HFFc6 (cell line): ENCODE measurements at regions not wholly inside any gene's neighbourhood (a gene's known extent, or its start where the extent isn't known, plus 50 kb on each side); places are given as distances from the start of the nearest gene placed in this dataset.
"Not testable (repeated sequence)": the region's sequence is repeated elsewhere in the genome, so short reads cannot be mapped to it uniquely, and the experiment has no call there.

Experiments
- DNase-seq: peaks from one replicate; pipeline ENCODE4 v3.0.0-alpha.2; 2018
- H3K27ac Mint-ChIP-seq: 2 replicates; pipeline ENCODE4 v1.8.0; 2020; ENCODE audit warnings: mild to moderate bottlenecking, mixed read lengths
- H3K27me3 Mint-ChIP-seq: 2 replicates; pipeline ENCODE4 v1.8.0; 2021; ENCODE audit warnings: mild to moderate bottlenecking, moderate library complexity, mixed read lengths; ENCODE audit not compliant: insufficient read depth
- H3K36me3 Mint-ChIP-seq: 2 replicates; pipeline ENCODE4 v1.8.0; 2021; ENCODE audit warnings: low read depth, mixed read lengths
- H3K4me1 Mint-ChIP-seq: 2 replicates; pipeline ENCODE4 v1.8.0; 2020; ENCODE audit warnings: low read depth, mixed read lengths
- H3K4me3 Mint-ChIP-seq: 2 replicates; pipeline ENCODE4 v1.8.0; 2020; ENCODE audit warnings: mild to moderate bottlenecking, moderate library complexity, mixed read lengths
- H3K9me3 Mint-ChIP-seq: 2 replicates; pipeline ENCODE4 v1.8.0; 2020; ENCODE audit warnings: mild to moderate bottlenecking, mixed read lengths
- CTCF ChIP-seq: fragments of 200-600 bp; sonication (generic); IDR thresholded peaks from 2 replicates; pipeline ENCODE4 v1.5.0; 2021; ENCODE audit warnings: antibody characterized with exemption, mild to moderate bottlenecking

GRCh38 chr11:90635886-90636285 lies 413.0 kb upstream of the CHORDC1 start:
- Mint-ChIP-seq H3K27ac (no peak overlapping the region), H3K36me3 (no peaks in the 10 kb centered on the region), H3K9me3 (peaks cover 44% of the 10 kb centered on the region), H3K4me3 (no peak overlapping the region), H3K27me3 (no peaks in the 10 kb centered on the region), H3K4me1 (no peaks in the 10 kb centered on the region)
- no peak for TF ChIP-seq CTCF
- no peak for DNase-seq

GRCh38 chr11:90635151-90635550 lies 412.3 kb upstream of the CHORDC1 start:
- no peak for DNase-seq
- Mint-ChIP-seq H3K4me3 (no peak overlapping the region), H3K9me3 (peaks cover 44% of the 10 kb centered on the region), H3K4me1 (no peaks in the 10 kb centered on the region), H3K27me3 (no peaks in the 10 kb centered on the region), H3K36me3 (no peaks in the 10 kb centered on the region), H3K27ac (no peak overlapping the region)
- TF ChIP-seq CTCF, result no peak

- Mint-ChIP-seq H3K9me3 (peaks cover 37% of the 10 kb centered on the region), H3K4me3 (no peak overlapping the region), H3K36me3 (no peaks in the 10 kb centered on the region), H3K27ac (no peak overlapping the region), H3K27me3 (no peaks in the 10 kb centered on the region), H3K4me1 (no peaks in the 10 kb centered on the region)
- no peak for DNase-seq
- no peak for TF ChIP-seq CTCF
Observed at GRCh38 chr11:90630176-90630575, 407.3 kb upstream of the CHORDC1 start.

- Mint-ChIP-seq H3K36me3 (no peaks in the 10 kb centered on the region), H3K27me3 (no peaks in the 10 kb centered on the region; the same call in 1 of the 2 replicates), H3K27ac (no peak overlapping the region), H3K4me3 (no peak overlapping the region), H3K4me1 (no peaks in the 10 kb centered on the region), H3K9me3 (peaks cover 36% of the 10 kb centered on the region)
- DNase-seq, result no peak
- TF ChIP-seq CTCF, result no peak
Observed at GRCh38 chr11:90629229-90629806, 406.5 kb upstream of the CHORDC1 start.

- H3K36me3 Mint-ChIP-seq, result peaks cover 5% of the 10 kb centered on the region; the same call in 1 of the 2 replicates
- no peaks in the 10 kb centered on the region for H3K4me1 Mint-ChIP-seq
- DNase-seq, result no peak
- peaks cover 30% of the 10 kb centered on the region for H3K9me3 Mint-ChIP-seq
- no peak for TF ChIP-seq CTCF
- H3K27me3 Mint-ChIP-seq, result no peaks in the 10 kb centered on the region; the same call in 1 of the 2 replicates
- H3K27ac Mint-ChIP-seq, result no peak overlapping the region
- no peak overlapping the region for H3K4me3 Mint-ChIP-seq
Observed at GRCh38 chr11:90614318-90614717, 391.5 kb upstream of the CHORDC1 start.

- H3K4me1 Mint-ChIP-seq, DNase-seq, H3K27me3 Mint-ChIP-seq, H3K4me3 Mint-ChIP-seq, H3K27ac Mint-ChIP-seq: not testable (repeated sequence)
- Mint-ChIP-seq H3K9me3 (peaks cover 28% of the 10 kb centered on the region), H3K36me3 (peaks cover 10% of the 10 kb centered on the region; the same call in 1 of the 2 replicates)
Observed at GRCh38 chr11:90613037-90613436, 390.2 kb upstream of the CHORDC1 start.
